Endothelial cell of umbilical vein (primary cell): ENCODE measurements at regions not wholly inside any gene's neighbourhood (a gene's known extent, or its start where the extent isn't known, plus 50 kb on each side); places are given as distances from the start of the nearest gene placed in this dataset.

Source experiments
- BruUV-seq: library from RNA; stranded (reverse); fragments of 400-500 nt; replicated peaks from 2 replicates; lab custom pipeline; 2021; lab: Mats Ljungman, UMichigan
- CTCF ChIA-PET: fragments of 300-600, 350-600 bp; sonication (Branson Sonifier 250); formaldehyde crosslinking; loops from one replicate; lab custom pipeline; 2021; ENCODE audit warnings: antibody characterized with exemption, inconsistent platforms; lab: Charles Lee
- POLR2A ChIA-PET: fragments of 300-600, 350-600 bp; sonication (Branson Sonifier 250); formaldehyde crosslinking; loops from one replicate; lab custom pipeline; 2021; ENCODE audit warnings: antibody characterized with exemption, inconsistent platforms; lab: Charles Lee
- DNase-seq: peaks from one replicate; pipeline ENCODE4 v3.0.0-alpha.2; 2011; ENCODE audit warnings: low read depth, low spot score
- FAIRE-seq: peaks from 2 replicates; lab custom pipeline; 2011; peaks lifted over from hg19 to GRCh38; lab: Jason Lieb, UNC
- H2AFZ ChIP-seq: 2 replicates; pipeline ENCODE4 v1.6.0; 2012; ENCODE audit warnings: low read depth, low read length, control low read depth, inconsistent platforms
- H3K27ac ChIP-seq: 2 replicates; pipeline ENCODE4 v1.5.1; 2011; ENCODE audit warnings: low read depth, mild to moderate bottlenecking, control low read depth, low read length, moderate library complexity; ENCODE audit not compliant: insufficient read depth
- H3K27me3 ChIP-seq, 2 experiments: 2 replicates each; pipeline versions ENCODE4 v1.6.0 to v1.6.1; 2011; ENCODE audit warnings: low read length in 2 of 2, mixed read lengths in 1 of 2; ENCODE audit not compliant: control insufficient read depth in 2 of 2, insufficient read depth in 2 of 2
- H3K36me3 ChIP-seq, 2 experiments: 2 replicates in 1 of 2; 3 replicates in 1 of 2; pipeline ENCODE4 v1.5.1; 2011; ENCODE audit warnings: low read length in 2 of 2, mild to moderate bottlenecking in 1 of 2, moderate library complexity in 1 of 2; ENCODE audit not compliant: control insufficient read depth in 2 of 2, insufficient read depth in 2 of 2; ENCODE audit errors: extremely low read depth in 1 of 2
- H3K4me1 ChIP-seq: 3 replicates; pipeline ENCODE4 v1.5.1; 2011; ENCODE audit warnings: mild to moderate bottlenecking, low read length; ENCODE audit not compliant: control insufficient read depth, insufficient read depth; ENCODE audit errors: extremely low read depth
- H3K4me2 ChIP-seq: 2 replicates; pipeline ENCODE4 v1.6.1; 2011; ENCODE audit warnings: low read length, control low read depth, mixed read lengths; ENCODE audit not compliant: insufficient read depth
- H3K4me3 ChIP-seq, 3 experiments: fragments of 200-600 bp in 1 of 3; sonication (generic), shearing (Covaris generic) in 1 of 3; replicated peaks in 1 of 3; 2 replicates each; pipeline ENCODE4 v1.5.1; 2011 to 2016; ENCODE audit warnings: control low read depth in 3 of 3, low read length in 3 of 3, mild to moderate bottlenecking in 2 of 3, inconsistent platforms in 1 of 3, low read depth in 1 of 3, moderate library complexity in 1 of 3; ENCODE audit not compliant: insufficient read depth in 1 of 3
- H3K79me2 ChIP-seq: 2 replicates; pipeline ENCODE4 v1.6.0; 2012; ENCODE audit warnings: low read length, inconsistent platforms; ENCODE audit not compliant: control insufficient read depth, insufficient read depth
- H3K9ac ChIP-seq: replicated peaks from 2 replicates; pipeline ENCODE3; 2011; ENCODE audit warnings: low read length, control low read depth; ENCODE audit not compliant: insufficient read depth; ENCODE audit errors: extremely low read depth
- H3K9me1 ChIP-seq: replicated peaks from 3 replicates; pipeline ENCODE4 v1.6.0; 2011; ENCODE audit warnings: mild to moderate bottlenecking, low read length; ENCODE audit not compliant: control insufficient read depth, insufficient read depth; ENCODE audit errors: extremely low read depth
- H3K9me3 ChIP-seq: replicated peaks from 2 replicates; pipeline ENCODE4 v1.5.1; 2012; ENCODE audit warnings: low read length, inconsistent platforms; ENCODE audit not compliant: control insufficient read depth, insufficient read depth
- H4K20me1 ChIP-seq: replicated peaks from 2 replicates; pipeline ENCODE3; 2011; ENCODE audit warnings: mild to moderate bottlenecking, low read length; ENCODE audit not compliant: control insufficient read depth, insufficient read depth; ENCODE audit errors: extremely low read depth
- EZH2 ChIP-seq: IDR thresholded peaks from 2 replicates; pipeline ENCODE4 v1.6.1; 2012; ENCODE audit warnings: borderline replicate concordance, low read depth, mild to moderate bottlenecking, moderate library complexity, low read length, inconsistent platforms; ENCODE audit not compliant: severe bottlenecking
- FOS ChIP-seq: IDR thresholded peaks from 2 replicates; pipeline ENCODE4 v1.6.1; 2011; ENCODE audit warnings: mild to moderate bottlenecking, low read length, moderate library complexity, borderline replicate concordance; ENCODE audit not compliant: insufficient read depth
- GATA2 ChIP-seq: IDR thresholded peaks from 2 replicates; pipeline ENCODE4 v1.7.0; 2011; ENCODE audit warnings: low read depth, mild to moderate bottlenecking, moderate library complexity, mixed read lengths, low read length; ENCODE audit not compliant: insufficient read length, insufficient read depth
- JUN ChIP-seq: IDR thresholded peaks from 2 replicates; pipeline ENCODE4 v1.6.1; 2011; ENCODE audit warnings: borderline replicate concordance, low read depth; ENCODE audit not compliant: insufficient read length, insufficient read depth
- MYC ChIP-seq: IDR thresholded peaks from one replicate; pipeline ENCODE4 v1.6.1; 2011; ENCODE audit warnings: mild to moderate bottlenecking, low read depth, low read length
- POLR2A ChIP-seq: IDR thresholded peaks from 2 replicates; pipeline ENCODE4 v1.6.1; 2012; ENCODE audit warnings: low read depth, mild to moderate bottlenecking, control low read depth, low read length
- POLR2AphosphoS5 ChIP-seq: IDR thresholded peaks from 2 replicates; pipeline ENCODE4 v1.6.1; 2012; ENCODE audit warnings: low read depth, mild to moderate bottlenecking, control low read depth, low read length, moderate library complexity; ENCODE audit not compliant: insufficient read depth
- dilution Hi-C: fragments of 300-500 bp; cut with MboI; formaldehyde crosslinking; loops from one replicate; pipeline ENCODE4 v1.15.0; 2019; ENCODE audit warnings: low sequenced_read_pairs; ENCODE audit not compliant: extremely low pct_ligation_motif_present
- intact Hi-C: fragments of 100-400 bp; cut with micrococcal nuclease; formaldehyde crosslinking; loops from one replicate; pipeline ENCODE4 v1.10.0; 2022
- TF ChIP-seq, protein P1 (sequence below), 2 donors: IDR thresholded peaks; 1 replicate in 1 of 2; 2 replicates in 1 of 2; pipeline ENCODE4 v1.5.1; 2011; ENCODE audit warnings: low read length in 2 of 2, mild to moderate bottlenecking in 2 of 2, moderate library complexity in 2 of 2, control low read depth in 1 of 2, inconsistent platforms in 1 of 2, low read depth in 1 of 2; ENCODE audit not compliant: insufficient read depth in 1 of 2; ENCODE audit errors: extremely low read depth in 1 of 2
- TF ChIP-seq, protein P2 (sequence below): IDR thresholded peaks from 2 replicates; pipeline ENCODE4 v1.6.1; 2011; ENCODE audit not compliant: insufficient read depth, insufficient read length

DNA sequence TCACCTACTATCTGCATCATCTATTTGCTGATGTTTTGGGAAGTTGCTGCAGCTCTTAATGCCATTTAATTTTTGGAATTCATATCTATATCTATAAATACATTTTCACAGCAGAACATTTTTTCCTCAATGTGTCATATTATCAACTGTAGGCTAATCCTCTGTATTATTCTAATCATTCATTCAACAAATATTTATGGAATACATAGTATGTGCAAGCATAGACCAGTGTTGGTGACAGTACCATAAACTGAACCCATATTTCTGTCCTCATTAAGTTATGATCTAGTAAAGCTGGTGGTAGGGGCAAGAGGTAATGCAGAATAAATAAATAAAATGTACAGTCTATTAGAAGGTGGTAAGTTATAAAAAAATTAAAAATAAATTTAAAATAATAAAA, 585.3 kb upstream of the BCHE start:
- FAIRE-seq, result no peak
- Histone ChIP-seq H3K27me3 (no peaks in the 10 kb centered on the region), H3K4me1 (no peaks in the 10 kb centered on the region), H3K9ac (no peak overlapping the region), H2AFZ (no peak overlapping the region), H3K79me2 (no peaks in the 10 kb centered on the region), H3K9me1 (no peaks in the 10 kb centered on the region), H3K4me3 (no peak overlapping the region), H4K20me1 (no peaks in the 10 kb centered on the region), H3K27ac (no peak overlapping the region), H3K4me2 (no peak overlapping the region), H3K36me3 (no peaks in the 10 kb centered on the region), H3K9me3 (no peaks in the 10 kb centered on the region)
- dilution Hi-C loops (no loop called here), intact Hi-C loops (no loop called here)
- no TSS peak for BruUV-seq
- no peak for DNase-seq
- CTCF ChIA-PET, result no interaction called here
- TF ChIP-seq, protein P1, sequence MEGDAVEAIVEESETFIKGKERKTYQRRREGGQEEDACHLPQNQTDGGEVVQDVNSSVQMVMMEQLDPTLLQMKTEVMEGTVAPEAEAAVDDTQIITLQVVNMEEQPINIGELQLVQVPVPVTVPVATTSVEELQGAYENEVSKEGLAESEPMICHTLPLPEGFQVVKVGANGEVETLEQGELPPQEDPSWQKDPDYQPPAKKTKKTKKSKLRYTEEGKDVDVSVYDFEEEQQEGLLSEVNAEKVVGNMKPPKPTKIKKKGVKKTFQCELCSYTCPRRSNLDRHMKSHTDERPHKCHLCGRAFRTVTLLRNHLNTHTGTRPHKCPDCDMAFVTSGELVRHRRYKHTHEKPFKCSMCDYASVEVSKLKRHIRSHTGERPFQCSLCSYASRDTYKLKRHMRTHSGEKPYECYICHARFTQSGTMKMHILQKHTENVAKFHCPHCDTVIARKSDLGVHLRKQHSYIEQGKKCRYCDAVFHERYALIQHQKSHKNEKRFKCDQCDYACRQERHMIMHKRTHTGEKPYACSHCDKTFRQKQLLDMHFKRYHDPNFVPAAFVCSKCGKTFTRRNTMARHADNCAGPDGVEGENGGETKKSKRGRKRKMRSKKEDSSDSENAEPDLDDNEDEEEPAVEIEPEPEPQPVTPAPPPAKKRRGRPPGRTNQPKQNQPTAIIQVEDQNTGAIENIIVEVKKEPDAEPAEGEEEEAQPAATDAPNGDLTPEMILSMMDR (IDR thresholded peaks at IDR 0.05; ENCODE audit: extremely low read depth in 1 of 2, insufficient read depth in 1 of 2, low read depth in 1 of 2, low read length in 2 of 2), result no peak
- TF ChIP-seq FOS (no peak), MYC (no peak), POLR2A (no peak), JUN (no peak), POLR2AphosphoS5 (no peak), EZH2 (no peak), GATA2 (no peak)
- TF ChIP-seq, protein P2, sequence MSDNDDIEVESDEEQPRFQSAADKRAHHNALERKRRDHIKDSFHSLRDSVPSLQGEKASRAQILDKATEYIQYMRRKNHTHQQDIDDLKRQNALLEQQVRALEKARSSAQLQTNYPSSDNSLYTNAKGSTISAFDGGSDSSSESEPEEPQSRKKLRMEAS, result no peak
- POLR2A ChIA-PET, result no interaction called here
